OCI-LY7 (cell line): ENCODE measurements at regions not wholly inside any gene's neighbourhood (a gene's known extent, or its start where the extent isn't known, plus 50 kb on each side); places are given as distances from the start of the nearest gene placed in this dataset.
"Not testable (repeated sequence)": the region's sequence is repeated elsewhere in the genome, so short reads cannot be mapped to it uniquely, and the experiment has no call there.

Experiments used
- BruUV-seq: library from RNA; stranded (reverse); fragments of 400-500 nt; replicated peaks from 2 replicates; lab custom pipeline; 2021; lab: Mats Ljungman, UMichigan
- CTCF ChIA-PET: fragments of 300-600 bp; sonication (Branson Sonifier 250); formaldehyde crosslinking; loops from one replicate; lab custom pipeline; 2022; ENCODE audit warnings: antibody characterized with exemption; ENCODE audit not compliant: unreplicated experiment; lab: Charles Lee
- POLR2A ChIA-PET: fragments of 300-600 bp; sonication (Branson Sonifier 250); formaldehyde crosslinking; loops from one replicate; lab custom pipeline; 2022; ENCODE audit warnings: antibody characterized with exemption; lab: Charles Lee
- DNase-seq: peaks from one replicate; pipeline ENCODE4 v3.0.0-alpha.2; 2015; ENCODE audit warnings: low spot score
- H2AFZ ChIP-seq: fragments of 200-600 bp; sonication (generic), shearing (Covaris generic); 2 replicates; pipeline ENCODE4 v1.6.1; 2014; ENCODE audit warnings: mild to moderate bottlenecking, antibody characterized with exemption, low read length, moderate library complexity
- H3K27ac ChIP-seq: fragments of 200-600 bp; sonication (generic); 2 replicates; pipeline ENCODE4 v1.5.1; 2014; ENCODE audit warnings: mixed run types, low read depth, mild to moderate bottlenecking, moderate library complexity, low read length, inconsistent platforms; ENCODE audit not compliant: poor library complexity, severe bottlenecking
- H3K36me3 ChIP-seq: fragments of 200-600 bp; sonication (generic); 2 replicates; pipeline ENCODE4 v1.6.1; 2014; ENCODE audit warnings: mild to moderate bottlenecking, antibody characterized with exemption, low read length, moderate library complexity, mixed read lengths; ENCODE audit not compliant: insufficient read depth
- H3K4me1 ChIP-seq: fragments of 200-600 bp; sonication (generic); 2 replicates; pipeline ENCODE4 v1.5.1; 2014; ENCODE audit warnings: mild to moderate bottlenecking, low read length; ENCODE audit not compliant: insufficient read depth, poor library complexity, severe bottlenecking
- H3K4me2 ChIP-seq: fragments of 200-600 bp; sonication (generic); 2 replicates; pipeline ENCODE4 v1.6.1; 2014; ENCODE audit warnings: mild to moderate bottlenecking, low read length
- H3K4me3 ChIP-seq: fragments of 200-600 bp; sonication (generic); 2 replicates; pipeline ENCODE4 v1.5.1; 2014; ENCODE audit warnings: mild to moderate bottlenecking, low read depth, low read length; ENCODE audit not compliant: poor library complexity, severe bottlenecking
- H3K79me2 ChIP-seq: fragments of 200-600 bp; sonication (generic); 2 replicates; pipeline ENCODE4 v1.6.1; 2016; ENCODE audit warnings: low read depth, mild to moderate bottlenecking, low read length, moderate library complexity, mixed read lengths; ENCODE audit not compliant: insufficient read depth
- H3K9me2 ChIP-seq: fragments of 200-600 bp; sonication (generic); 2 replicates; pipeline ENCODE4 v1.6.1; 2016; ENCODE audit warnings: mild to moderate bottlenecking, low read length, mixed read lengths; ENCODE audit not compliant: insufficient read depth
- H3K9me3 ChIP-seq: fragments of 200-600 bp; sonication (generic); 2 replicates; pipeline ENCODE4 v1.6.1; 2014; ENCODE audit warnings: mild to moderate bottlenecking, mixed run types, low read length, mixed read lengths
- H4K20me1 ChIP-seq: fragments of 200-600 bp; sonication (generic); 2 replicates; pipeline ENCODE4 v1.6.1; 2014; ENCODE audit warnings: mild to moderate bottlenecking, antibody characterized with exemption, low read length, moderate library complexity, mixed read lengths; ENCODE audit not compliant: insufficient read depth
- CTCF ChIP-seq: fragments of 200-600 bp; sonication (generic); conservative IDR thresholded peaks from 2 replicates; pipeline ENCODE4 v1.5.1; 2014; ENCODE audit warnings: mild to moderate bottlenecking, antibody characterized with exemption, low read length, moderate library complexity, mixed read lengths
- EZH2phosphoT487 ChIP-seq: fragments of 200-600 bp; sonication (generic); IDR thresholded peaks from 2 replicates; pipeline ENCODE4 v1.6.1; 2018; ENCODE audit warnings: low read depth, borderline replicate concordance, mild to moderate bottlenecking, mixed run types, antibody characterized with exemption, low read length, moderate library complexity, mixed read lengths
- intact Hi-C: fragments of 100-400 bp; cut with micrococcal nuclease; formaldehyde crosslinking; loops from one replicate; pipeline ENCODE4 v1.10.0; 2022; ENCODE audit not compliant: unreplicated experiment

GRCh38 chr2:147420517-147420916, 424.3 kb upstream of the ACVR2A start:
- intact Hi-C loops = no loop called here
- H3K9me3 ChIP-seq = no peaks in the 10 kb centered on the region
- BruUV-seq = no TSS peak
- H3K27ac ChIP-seq = no peak overlapping the region
- no peak for DNase-seq
- H3K36me3 ChIP-seq = no peaks in the 10 kb centered on the region
- H3K79me2 ChIP-seq = no peaks in the 10 kb centered on the region
- no peaks in the 10 kb centered on the region for H3K4me1 ChIP-seq
- CTCF ChIA-PET = no interaction called here
- POLR2A ChIA-PET = interaction anchor here (0.7 kb wide), 1 partner anchor 190 kb away, joined by 3 read pairs; no protein-coding TSS in a partner anchor
- no peak overlapping the region for H3K4me2 ChIP-seq
- no peak overlapping the region for H3K4me3 ChIP-seq
- TF ChIP-seq EZH2phosphoT487 (no peak), CTCF (no peak)
- H4K20me1 ChIP-seq = no peaks in the 10 kb centered on the region
- no peak overlapping the region for H2AFZ ChIP-seq
- H3K9me2 ChIP-seq = no peaks in the 10 kb centered on the region

GRCh38 chr2:147416099-147416498, 428.7 kb upstream of the ACVR2A start:
- ChIA-PET POLR2A (no interaction called here), CTCF (no interaction called here)
- no peaks in the 10 kb centered on the region for H3K79me2 ChIP-seq
- TF ChIP-seq CTCF (no peak), EZH2phosphoT487 (no peak)
- intact Hi-C loops = no loop called here
- no TSS peak for BruUV-seq
- no peak overlapping the region for H3K4me2 ChIP-seq
- H2AFZ ChIP-seq = no peak overlapping the region
- H3K36me3 ChIP-seq = no peaks in the 10 kb centered on the region
- no peak for DNase-seq
- H3K4me1 ChIP-seq = no peaks in the 10 kb centered on the region
- H4K20me1 ChIP-seq = no peaks in the 10 kb centered on the region
- H3K27ac ChIP-seq = no peak overlapping the region
- no peaks in the 10 kb centered on the region for H3K9me2 ChIP-seq
- H3K4me3 ChIP-seq = no peak overlapping the region
- H3K9me3 ChIP-seq = no peaks in the 10 kb centered on the region

GRCh38 chr2:147414656-147415055, 430.2 kb upstream of the ACVR2A start:
- DNase-seq, H3K27ac ChIP-seq, H3K36me3 ChIP-seq, H3K9me2 ChIP-seq, BruUV-seq, CTCF ChIA-PET, POLR2A ChIA-PET, intact Hi-C loops, H3K4me3 ChIP-seq, H3K79me2 ChIP-seq, H2AFZ ChIP-seq, H3K4me1 ChIP-seq, H4K20me1 ChIP-seq, H3K4me2 ChIP-seq, H3K9me3 ChIP-seq: not testable (repeated sequence)
